ENCODE measurements at regions not wholly inside any gene's neighbourhood (a gene's known extent, or its start where the extent isn't known, plus 50 kb on each side); places are given as distances from the start of the nearest gene placed in this dataset.

GRCh38 chr6:169994739-169995138 lies 243.3 kb downstream of the ERMARD start:
- no peak for DNase-seq (ENCODE audit: low spot score)

- no peak for DNase-seq (ENCODE audit: low spot score)
Observed at GRCh38 chr6:169993861-169994481, 242.5 kb downstream of the ERMARD start.

DNA sequence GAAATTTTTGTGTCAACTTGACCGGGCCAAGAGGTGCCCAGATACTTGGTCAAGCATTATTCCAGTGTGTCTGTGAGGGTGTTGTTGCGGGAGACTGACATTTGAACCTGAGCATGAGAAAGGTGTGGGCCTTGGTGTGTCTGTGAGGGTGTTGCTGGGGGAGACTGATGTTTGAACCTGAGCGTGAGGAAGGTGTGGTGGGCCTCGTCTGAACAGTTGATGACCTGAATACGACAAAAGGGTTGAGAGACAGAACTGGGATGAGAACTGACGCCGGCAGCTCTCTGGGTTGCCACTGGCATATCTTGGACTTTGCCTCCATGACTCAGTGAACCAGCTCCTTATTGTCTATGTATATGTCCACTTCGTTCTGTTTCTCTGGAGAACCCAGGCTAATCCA lies 240.5 kb downstream of the ERMARD start:
- DNase-seq (ENCODE audit: low spot score): no peak

DNA sequence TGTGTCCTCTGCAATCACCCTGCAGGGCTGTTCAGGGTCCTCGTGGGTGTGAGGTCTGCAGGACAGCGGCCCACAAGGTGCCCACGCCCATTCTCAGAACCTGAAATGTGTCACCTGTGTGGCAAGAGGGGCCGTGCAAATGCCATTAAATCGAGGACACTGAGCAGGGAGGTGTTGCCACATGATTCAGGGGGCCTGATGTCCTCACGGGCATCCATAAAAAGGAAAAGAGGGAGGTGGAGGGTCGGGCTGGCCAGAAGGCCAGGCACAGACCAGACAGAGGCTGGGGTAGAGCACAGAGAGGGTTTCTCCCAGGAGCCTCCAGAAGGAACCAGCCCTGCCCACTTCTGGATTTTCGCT lies 239.6 kb downstream of the ERMARD start:
- no peak for DNase-seq (ENCODE audit: low spot score)

- no peak for DNase-seq (ENCODE audit: low spot score)
Observed at GRCh38 chr6:169990095-169991030, 238.9 kb downstream of the ERMARD start.

DNA sequence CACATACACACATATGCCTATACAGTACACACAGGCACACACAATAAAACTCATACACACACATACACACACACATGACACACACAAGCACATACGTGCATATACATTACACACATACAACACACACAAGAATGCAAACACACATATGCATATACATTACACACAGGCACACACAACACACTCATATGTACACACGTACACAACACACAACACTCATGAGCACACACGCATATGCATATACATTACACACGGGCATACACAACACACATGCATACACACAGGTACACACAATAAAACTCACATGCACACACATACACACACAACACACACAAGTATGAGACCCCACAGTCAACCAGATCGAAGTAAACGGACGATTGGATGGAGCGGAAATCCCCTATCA lies 238.2 kb downstream of the ERMARD start:
- no peak for DNase-seq (ENCODE audit: low spot score)

DNA sequence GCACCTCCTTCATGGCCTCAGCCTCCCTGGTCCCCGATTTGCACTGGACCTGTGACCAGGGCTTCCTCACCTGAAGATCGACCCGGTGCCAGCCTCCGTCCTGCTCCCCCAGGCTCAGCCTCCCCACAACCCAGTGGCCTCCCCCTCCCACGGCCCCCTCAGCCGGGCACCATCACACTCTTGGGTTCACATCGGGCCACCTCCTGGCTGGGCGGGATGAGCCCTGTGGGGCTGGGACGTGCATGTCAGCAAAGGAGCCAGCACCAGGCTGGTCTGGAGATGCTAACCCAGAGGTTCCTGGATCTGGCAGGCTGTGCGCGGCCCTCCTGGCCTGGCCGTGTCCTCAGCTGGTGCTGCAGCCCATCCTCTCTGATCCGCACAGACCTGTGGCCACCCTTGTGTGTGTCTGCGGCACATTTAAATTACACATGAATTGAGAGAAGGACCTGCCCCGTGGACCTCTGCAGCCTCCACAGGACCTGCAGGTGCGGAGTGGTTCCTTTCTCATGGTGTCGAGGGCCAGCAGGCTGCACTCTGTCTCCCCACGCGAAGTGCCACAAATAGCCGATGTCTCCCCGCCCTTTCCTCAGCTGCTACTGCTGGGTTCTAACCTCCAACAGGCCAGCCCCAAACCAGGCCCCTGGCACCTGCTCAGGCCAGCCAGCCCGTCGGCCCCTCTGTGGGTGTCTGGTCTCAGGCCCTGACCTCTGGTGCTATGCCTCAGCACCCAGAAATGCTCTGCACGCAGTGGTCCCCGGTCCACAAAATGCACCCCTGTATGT lies 237.5 kb downstream of the ERMARD start:
- DNase-seq (ENCODE audit: low spot score): no peak

DNA sequence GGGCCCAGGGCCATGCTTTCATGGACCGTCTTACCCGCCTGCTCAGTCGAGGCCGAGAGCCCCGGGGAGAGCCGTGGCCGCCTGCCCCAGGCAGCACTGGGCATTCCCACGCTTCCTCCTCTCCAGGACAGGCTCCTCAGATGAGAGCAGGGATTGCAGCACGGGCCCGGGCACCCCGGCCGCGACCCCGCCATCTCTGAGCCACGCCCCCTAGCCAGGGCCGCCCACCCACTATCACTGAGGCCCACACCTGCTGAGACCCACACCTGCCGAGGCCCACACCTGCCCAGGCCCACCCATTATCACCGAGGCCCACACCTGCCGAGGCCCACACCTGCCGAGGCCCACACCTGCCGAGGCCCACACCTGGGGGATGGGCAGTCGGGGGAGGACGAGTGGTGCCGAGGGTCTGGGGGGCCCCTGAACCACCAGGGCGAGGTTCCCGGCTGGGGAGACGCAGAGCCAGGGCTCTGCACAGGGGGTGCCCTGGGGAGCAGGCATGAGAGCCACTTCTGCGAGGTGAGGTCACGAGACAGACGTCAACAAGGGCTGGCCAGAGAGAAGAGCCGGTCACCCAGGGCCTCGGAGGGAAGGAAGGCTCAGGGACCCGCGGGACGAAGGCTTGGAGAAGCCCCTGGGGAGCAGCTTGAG lies 235.6 kb downstream of the ERMARD start:
- no peak for DNase-seq (ENCODE audit: low spot score)

DNA sequence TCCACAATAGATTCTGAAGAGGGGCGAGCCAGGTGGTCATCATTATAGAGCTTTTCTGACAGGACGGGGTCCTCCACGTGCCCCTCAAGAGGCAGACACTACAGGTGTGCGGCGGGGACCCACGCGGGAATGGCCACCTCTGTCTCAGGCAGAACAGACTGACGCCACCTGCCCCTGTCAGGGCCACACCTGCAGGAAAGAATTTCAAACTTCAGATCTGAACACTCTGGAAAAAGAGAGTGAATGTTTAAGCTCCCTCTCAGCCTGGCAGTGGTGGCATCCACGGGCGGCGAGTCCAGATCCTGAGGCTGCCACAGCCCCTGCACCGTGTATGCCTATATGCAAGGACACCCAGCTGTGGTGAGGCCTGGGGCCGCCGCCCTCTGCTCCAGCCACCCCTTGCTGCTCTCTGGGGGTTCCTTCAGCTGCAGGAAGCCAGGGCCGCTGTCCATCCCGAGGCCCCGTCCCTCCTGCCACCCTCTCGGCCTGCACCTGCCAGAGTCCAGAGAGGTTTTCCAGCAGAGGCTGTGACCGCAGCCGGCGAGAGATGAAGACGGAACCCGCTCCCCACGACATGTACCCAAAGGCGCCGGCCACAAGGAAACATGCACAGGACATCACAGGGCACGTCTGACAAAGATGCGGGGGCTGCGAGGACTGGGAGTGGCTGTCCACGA lies 234.9 kb downstream of the ERMARD start:
- no peak for DNase-seq (ENCODE audit: low spot score)

DNA sequence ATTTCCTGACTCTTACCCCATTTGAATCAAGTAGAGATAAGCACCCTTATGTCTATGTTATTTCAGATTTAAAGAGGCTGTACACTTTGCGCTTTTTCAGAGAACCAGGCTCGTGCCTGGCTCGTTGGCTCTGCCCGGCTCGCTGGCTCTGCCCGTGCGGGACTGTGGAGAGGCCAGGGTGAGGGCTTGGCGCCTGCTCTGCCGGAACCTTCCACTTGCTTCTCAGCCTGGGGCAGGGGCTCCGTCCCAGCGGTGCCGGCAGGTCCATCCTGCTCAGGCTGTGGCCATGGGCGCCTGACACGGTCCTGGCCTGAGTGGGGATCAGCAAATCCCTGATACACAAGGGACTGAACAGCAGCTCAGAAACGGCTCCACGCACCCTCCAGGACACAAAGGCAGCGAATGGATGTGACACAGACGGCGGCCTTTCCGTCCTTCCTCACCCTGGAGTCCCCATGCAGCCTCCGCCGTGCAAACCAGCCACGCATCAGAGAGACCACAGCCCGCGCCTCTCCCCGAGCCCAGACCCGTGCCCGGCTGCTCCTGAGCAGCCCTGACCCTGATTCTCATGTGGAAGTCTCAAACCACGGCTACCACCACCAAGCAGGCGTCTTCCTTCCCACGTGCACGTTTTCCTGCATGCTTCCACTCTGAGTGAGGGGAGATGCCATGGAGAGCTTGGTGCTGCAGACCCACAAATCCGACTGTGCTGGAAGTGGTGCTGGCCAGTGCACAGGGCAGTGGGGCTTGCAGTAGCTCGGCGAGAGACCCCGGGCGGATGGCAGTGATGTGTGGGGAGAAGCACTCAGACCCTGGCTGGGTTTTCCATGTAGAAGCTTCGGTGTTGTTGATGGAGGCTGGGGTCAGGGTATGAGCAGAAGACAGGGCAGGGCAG lies 233.9 kb downstream of the ERMARD start:
- DNase-seq (ENCODE audit: low spot score): no peak

- DNase-seq (ENCODE audit: low spot score): no peak
Observed at GRCh38 chr6:169984181-169985120, 233.0 kb downstream of the ERMARD start.

GRCh38 chr6:169983651-169984050 lies 232.2 kb downstream of the ERMARD start:
- DNase-seq (ENCODE audit: low spot score): no peak

- DNase-seq (ENCODE audit: low spot score): no peak
Observed at GRCh38 chr6:169982461-169983386, 231.3 kb downstream of the ERMARD start.

DNA sequence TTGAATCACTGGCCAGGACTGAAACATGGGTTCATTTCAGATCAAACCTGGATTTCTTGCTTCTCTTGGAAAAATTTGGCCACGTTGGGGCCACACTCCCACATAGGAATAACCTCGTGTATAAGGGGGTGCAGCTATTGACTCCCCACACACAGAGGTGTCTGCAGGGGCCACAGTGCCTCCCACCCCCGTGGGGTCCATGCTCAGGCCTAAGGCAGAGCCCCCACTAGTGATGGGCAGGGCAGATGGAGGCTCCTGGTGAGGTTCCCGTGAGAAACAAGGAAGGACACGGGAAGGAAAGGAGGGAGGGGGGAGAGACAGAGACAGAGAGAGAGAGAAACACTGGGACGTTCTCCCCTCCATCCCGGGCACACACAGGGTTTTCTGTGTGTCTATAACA lies 230.5 kb downstream of the ERMARD start:
- DNase-seq (ENCODE audit: low spot score): no peak

GRCh38 chr6:169981568-169981967 lies 230.1 kb downstream of the ERMARD start:
- no peak for DNase-seq (ENCODE audit: low spot score)

GRCh38 chr6:169980826-169981450 lies 229.5 kb downstream of the ERMARD start:
- no peak for DNase-seq (ENCODE audit: low spot score)

GRCh38 chr6:169979873-169980432 lies 228.5 kb downstream of the ERMARD start:
- no peak for DNase-seq (ENCODE audit: low spot score)
